VCaP (cell line): ENCODE measurements at regions not wholly inside any gene's neighbourhood (a gene's known extent, or its start where the extent isn't known, plus 50 kb on each side); places are given as distances from the start of the nearest gene placed in this dataset.

Experiments
- H3K27ac ChIP-seq: fragments of 450-650 bp; 2 replicates; pipeline ENCODE4 v1.5.1; 2017
- TF ChIP-seq, protein P1 (sequence below): fragments of 450-650 bp; conservative IDR thresholded peaks from 2 replicates; pipeline ENCODE4 v1.5.1; 2017; ENCODE audit warnings: mild to moderate bottlenecking, moderate library complexity

DNA sequence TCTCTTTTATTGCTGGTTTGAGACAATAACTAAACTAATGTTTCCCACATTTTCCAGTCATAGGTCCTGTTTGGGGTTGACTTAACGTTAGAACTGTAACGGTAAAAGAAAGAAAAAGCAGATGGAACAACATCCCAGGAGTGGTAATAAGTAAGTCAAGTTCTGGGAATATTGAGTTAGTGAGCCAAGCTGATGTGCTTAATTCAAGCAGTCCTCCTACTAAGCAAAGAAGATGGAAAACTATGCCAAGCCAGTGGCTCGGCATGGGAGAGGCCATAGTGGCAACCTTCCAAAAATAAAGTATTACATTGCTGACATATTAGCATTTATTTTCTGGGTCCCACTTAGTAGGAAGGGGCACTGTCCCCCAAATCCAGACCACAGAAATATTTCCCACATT is 161.7 kb upstream of the CDH5 start:
- TF ChIP-seq, protein P1, sequence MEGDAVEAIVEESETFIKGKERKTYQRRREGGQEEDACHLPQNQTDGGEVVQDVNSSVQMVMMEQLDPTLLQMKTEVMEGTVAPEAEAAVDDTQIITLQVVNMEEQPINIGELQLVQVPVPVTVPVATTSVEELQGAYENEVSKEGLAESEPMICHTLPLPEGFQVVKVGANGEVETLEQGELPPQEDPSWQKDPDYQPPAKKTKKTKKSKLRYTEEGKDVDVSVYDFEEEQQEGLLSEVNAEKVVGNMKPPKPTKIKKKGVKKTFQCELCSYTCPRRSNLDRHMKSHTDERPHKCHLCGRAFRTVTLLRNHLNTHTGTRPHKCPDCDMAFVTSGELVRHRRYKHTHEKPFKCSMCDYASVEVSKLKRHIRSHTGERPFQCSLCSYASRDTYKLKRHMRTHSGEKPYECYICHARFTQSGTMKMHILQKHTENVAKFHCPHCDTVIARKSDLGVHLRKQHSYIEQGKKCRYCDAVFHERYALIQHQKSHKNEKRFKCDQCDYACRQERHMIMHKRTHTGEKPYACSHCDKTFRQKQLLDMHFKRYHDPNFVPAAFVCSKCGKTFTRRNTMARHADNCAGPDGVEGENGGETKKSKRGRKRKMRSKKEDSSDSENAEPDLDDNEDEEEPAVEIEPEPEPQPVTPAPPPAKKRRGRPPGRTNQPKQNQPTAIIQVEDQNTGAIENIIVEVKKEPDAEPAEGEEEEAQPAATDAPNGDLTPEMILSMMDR: no peak
- no peak overlapping the region for H3K27ac ChIP-seq

DNA sequence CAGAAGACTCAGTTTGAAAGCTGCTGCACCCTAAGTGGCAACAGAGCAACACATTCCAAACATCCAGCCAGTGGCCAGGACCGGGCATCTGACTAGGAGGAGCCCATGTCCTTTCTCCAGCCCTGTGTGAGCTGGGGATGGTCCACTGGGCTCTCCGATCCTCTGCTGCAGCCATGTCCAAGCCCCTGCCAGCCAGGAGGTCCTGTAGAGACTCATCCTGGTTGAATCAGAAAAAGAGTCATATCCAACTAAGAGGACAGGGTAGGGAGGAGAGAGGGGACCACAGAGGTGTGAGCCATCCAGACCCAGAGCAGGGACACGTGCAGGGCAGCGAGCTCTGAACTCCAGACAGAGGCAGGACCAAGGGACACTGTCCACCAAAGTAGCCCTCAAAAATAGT is 163.0 kb upstream of the CDH5 start:
- TF ChIP-seq, protein P1: no peak
- H3K27ac ChIP-seq: no peak overlapping the region

DNA sequence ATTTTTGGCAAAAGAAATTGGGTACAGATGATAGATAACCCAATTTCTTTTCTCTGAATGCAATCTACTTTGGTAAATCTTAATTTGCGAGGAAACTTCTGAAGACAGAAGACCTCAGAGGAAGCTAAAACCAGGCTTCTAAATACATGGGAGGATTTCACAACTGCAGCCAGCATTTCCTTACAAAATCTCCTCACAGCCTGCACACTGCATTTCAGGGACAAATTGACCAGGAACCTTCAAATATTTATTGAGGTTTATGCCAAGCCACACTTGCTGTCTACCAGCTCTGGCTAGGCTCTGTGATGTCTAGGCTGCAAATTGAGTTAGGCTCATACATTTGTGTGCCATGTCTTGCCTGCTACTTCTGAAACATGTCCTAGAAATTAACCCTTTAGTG is 167.3 kb upstream of the CDH5 start:
- no peak overlapping the region for H3K27ac ChIP-seq
- TF ChIP-seq, protein P1: no peak

DNA sequence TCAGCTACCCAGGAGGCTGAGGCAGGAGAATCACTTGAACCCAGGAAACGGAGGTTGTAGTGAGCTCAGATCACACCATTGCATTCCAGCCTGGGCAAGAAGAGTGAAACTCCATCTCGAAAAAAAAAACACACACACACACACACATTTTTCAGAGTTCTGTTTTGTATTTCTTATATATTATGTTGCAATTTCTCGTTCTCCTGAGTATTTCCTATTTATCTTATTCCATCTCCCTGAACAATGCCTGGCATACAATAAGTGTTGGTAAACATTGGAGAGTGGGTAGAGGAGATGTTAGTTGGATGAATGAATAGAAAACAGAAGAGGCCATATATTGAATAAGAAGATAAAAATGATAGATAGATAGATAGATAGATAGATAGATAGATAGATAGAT is 167.8 kb upstream of the CDH5 start:
- TF ChIP-seq, protein P1: no peak

DNA sequence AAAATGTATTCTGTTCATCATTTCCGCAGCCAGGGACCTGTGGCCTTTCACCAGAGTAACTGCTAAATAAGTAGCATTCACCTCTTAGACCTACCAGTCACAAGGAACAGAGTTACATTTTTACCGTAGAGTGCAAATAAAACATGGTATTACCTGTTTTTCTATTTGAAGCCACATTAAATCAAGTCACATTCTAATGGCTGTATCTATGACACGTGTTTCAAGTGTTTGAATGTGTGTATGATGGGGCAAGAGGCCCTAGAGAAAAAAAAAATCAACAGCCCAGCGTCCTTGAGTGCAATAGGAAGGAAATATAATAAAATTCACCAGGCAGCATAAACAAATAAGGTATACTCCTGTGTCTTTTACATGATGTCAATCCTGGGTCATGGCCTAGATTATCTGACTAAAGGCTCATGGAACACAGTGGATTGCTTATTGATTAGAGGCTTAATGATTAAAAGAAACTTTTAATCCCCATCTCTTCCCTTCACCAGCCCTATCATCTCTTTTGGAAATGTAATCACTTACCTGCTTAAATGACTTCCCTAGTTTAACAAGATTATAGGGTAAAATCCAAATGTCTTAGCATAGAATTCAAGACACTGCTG is 168.7 kb upstream of the CDH5 start:
- TF ChIP-seq, protein P1: no peak
- H3K27ac ChIP-seq: no peak overlapping the region

More for the DNA sequence above, 167.8 kb upstream of the CDH5 start:
- H3K27ac ChIP-seq: no peak overlapping the region

DNA sequence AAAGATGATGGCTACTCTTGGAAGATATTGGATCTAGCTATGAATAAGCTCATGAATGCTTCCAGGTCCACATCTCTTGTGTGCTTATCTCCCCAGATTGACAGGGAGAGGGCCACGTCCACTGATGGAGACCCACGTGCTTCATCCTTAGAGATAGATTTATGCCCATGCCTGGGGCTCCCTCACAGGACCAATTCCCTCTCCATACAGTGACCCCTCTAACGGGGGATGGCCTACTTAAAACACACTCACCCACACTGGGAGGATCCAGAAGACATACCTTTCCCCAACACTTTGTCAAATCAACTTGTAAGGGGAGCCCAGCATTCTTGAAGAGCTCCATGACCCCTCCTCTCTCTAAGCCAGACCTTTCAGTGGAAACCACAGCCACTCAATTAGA is 169.7 kb upstream of the CDH5 start:
- TF ChIP-seq, protein P1: no peak

DNA sequence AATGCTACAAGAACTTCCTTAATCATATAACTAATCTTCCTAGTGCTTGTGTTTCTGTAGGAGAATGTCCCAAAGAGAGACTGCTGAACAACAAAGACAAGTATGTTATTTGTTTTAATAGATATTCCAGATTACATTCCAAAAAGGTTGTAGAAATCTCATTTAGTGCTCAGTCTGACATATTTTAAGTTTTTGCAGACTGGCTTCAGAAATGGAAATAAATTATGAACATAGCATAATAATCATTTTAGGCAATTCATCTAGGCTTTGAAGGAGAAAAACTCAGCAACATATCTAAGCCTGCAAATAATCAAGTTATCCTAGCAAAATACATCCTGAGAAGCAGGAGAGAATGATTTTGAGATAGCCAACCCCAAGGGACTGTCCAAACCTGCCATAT is 171.6 kb upstream of the CDH5 start:
- no peak overlapping the region for H3K27ac ChIP-seq
- TF ChIP-seq, protein P1: no peak

More for the DNA sequence above, 169.7 kb upstream of the CDH5 start:
- no peak overlapping the region for H3K27ac ChIP-seq
